ENCODE measurements at regions not wholly inside any gene's neighbourhood (a gene's known extent, or its start where the extent isn't known, plus 50 kb on each side); places are given as distances from the start of the nearest gene placed in this dataset.

DNA sequence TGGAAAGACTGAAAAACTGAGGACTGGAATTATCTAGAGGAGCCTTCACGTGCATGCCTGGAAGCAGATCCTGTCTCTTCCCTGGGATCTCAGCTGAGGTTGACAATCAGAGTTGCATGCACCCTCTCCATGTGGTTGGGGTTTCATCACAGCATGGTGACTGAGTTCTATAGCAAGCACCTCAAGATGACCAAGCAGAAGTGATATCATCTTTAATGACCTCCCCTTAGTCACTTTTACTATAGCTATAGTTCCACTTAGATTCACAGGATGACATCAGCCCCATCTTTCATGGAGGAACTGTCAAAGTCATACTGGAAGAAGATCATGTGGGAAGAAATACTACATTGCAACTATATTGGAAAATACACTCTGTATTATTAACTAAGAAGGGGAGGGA lies 105.8 kb upstream of the ATXN7L3B start:
- H3K4me3 Mint-ChIP-seq: no peak overlapping the region
- ATAC-seq: no peak
- peaks cover 4% of the 10 kb centered on the region for H3K9me3 Mint-ChIP-seq

DNA sequence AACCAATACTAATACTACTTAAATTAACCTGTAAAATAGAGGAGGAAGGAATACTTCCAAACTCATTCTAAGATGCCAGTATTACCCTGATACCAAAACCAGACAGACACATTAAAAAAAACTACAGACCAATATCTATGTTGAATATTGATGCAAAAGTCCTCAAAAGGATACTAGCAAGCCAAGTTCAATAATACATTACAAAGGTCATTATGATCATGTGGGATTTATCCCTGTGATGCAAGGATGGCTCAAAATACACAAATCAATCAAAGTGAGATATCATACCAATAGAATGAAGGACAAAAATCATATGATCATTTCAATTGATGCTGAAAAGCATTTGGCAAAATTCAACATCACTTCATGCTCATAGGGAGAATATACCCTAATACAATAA lies 97.2 kb upstream of the ATXN7L3B start:
- no peak overlapping the region for H3K4me3 Mint-ChIP-seq
- no peaks in the 10 kb centered on the region for H3K36me3 Mint-ChIP-seq (ENCODE audit: low read depth)
- no peak for ATAC-seq
- no peak for DNase-seq
- H3K4me1 Mint-ChIP-seq: no peaks in the 10 kb centered on the region
- no peaks in the 10 kb centered on the region for H3K9me3 Mint-ChIP-seq
- H3K27me3 Mint-ChIP-seq: peaks cover 4% of the 10 kb centered on the region
- no peak overlapping the region for H3K27ac Mint-ChIP-seq

More for the DNA sequence above, 105.8 kb upstream of the ATXN7L3B start:
- no peak for DNase-seq
- Mint-ChIP-seq H3K4me1 (no peaks in the 10 kb centered on the region), H3K27me3 (no peaks in the 10 kb centered on the region), H3K36me3 (ENCODE audit: low read depth) (no peaks in the 10 kb centered on the region), H3K27ac (no peak overlapping the region)

- no peak overlapping the region for H3K27ac Mint-ChIP-seq
Observed at GRCh38 chr12:74441872-74442271, 95.8 kb upstream of the ATXN7L3B start.

DNA sequence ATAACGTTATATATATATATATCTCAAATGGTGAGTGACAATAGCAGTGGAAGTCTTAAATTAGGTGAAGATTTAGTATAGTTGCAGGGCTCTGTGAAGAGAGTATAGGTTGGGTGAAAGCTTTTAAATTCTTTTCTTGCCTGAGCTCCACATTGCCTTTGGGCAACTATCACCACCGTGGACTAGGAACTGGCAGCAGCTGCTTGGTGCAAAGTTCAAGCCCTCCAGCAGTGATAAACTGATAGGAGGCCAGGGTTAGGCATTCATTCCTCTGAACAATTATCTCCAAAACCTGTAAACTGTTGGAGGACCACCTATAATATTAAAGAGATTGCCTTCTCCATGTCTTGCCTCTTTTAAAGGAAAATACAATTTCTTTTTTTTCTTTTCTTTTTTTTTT lies 91.2 kb upstream of the ATXN7L3B start:
- Mint-ChIP-seq H3K36me3 (ENCODE audit: low read depth) (no peaks in the 10 kb centered on the region), H3K9me3 (no peaks in the 10 kb centered on the region), H3K4me1 (no peaks in the 10 kb centered on the region), H3K27ac (no peak overlapping the region), H3K4me3 (no peak overlapping the region), H3K27me3 (no peaks in the 10 kb centered on the region)
- DNase-seq (no peak), ATAC-seq (no peak)

More at GRCh38 chr12:74441872-74442271, 95.8 kb upstream of the ATXN7L3B start:
- Mint-ChIP-seq H3K27me3 (peaks cover 4% of the 10 kb centered on the region), H3K4me3 (no peak overlapping the region), H3K4me1 (no peaks in the 10 kb centered on the region), H3K36me3 (ENCODE audit: low read depth) (no peaks in the 10 kb centered on the region), H3K9me3 (no peaks in the 10 kb centered on the region)
- DNase-seq (no peak), ATAC-seq (no peak)

DNA sequence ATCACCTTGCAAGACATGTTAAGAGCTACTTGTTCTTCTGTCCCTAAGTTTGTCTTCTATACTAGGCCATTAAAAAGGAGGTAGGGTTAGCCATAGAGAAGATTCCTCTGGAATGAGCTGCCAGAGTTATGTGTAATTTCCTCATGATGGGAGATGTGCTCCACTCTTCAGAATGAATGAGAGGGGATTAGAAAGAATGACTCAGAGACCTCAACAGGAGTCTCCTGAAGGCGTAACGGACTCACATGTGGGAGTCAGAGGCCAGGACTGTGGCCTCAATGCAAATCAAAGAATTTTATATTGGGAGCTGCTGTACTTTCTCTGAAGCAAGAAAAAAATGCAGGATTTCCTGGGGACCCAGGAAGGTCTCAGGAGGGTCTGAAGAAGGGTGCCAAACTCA lies 87.8 kb upstream of the ATXN7L3B start:
- no peak overlapping the region for H3K4me3 Mint-ChIP-seq

GRCh38 chr12:74454109-74454508 lies 83.5 kb upstream of the ATXN7L3B start:
- Mint-ChIP-seq H3K27me3 (no peaks in the 10 kb centered on the region), H3K36me3 (ENCODE audit: low read depth) (no peaks in the 10 kb centered on the region), H3K4me1 (no peaks in the 10 kb centered on the region), H3K4me3 (no peak overlapping the region), H3K9me3 (no peaks in the 10 kb centered on the region), H3K27ac (no peak overlapping the region)
- DNase-seq (no peak), ATAC-seq (no peak)

More for the DNA sequence above, 87.8 kb upstream of the ATXN7L3B start:
- H3K27ac Mint-ChIP-seq: no peak overlapping the region
- no peak for DNase-seq
- H3K9me3 Mint-ChIP-seq: no peaks in the 10 kb centered on the region
- ATAC-seq: no peak
- no peaks in the 10 kb centered on the region for H3K27me3 Mint-ChIP-seq
- H3K36me3 Mint-ChIP-seq (ENCODE audit: low read depth): no peaks in the 10 kb centered on the region
- no peaks in the 10 kb centered on the region for H3K4me1 Mint-ChIP-seq

DNA sequence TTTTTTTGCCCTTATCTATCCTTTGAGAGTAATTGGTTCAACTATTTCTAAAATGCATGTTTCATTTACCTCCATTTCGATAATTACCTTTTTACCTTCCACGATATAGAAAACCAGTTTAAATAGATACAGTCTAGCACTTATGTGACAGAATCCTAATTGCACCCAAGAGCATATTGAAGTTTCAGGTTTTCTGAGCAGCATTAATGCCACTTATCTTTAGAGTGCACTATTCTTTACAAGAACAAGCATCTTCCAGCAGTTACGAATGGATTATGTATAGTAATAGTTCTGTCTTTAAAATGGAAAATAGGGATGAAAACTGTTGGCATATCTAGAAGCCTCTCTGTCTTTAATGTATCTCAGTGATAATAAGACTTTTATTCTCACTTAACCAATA lies 82.2 kb upstream of the ATXN7L3B start:
- Mint-ChIP-seq H3K4me3 (no peak overlapping the region), H3K9me3 (no peaks in the 10 kb centered on the region), H3K27ac (no peak overlapping the region), H3K36me3 (ENCODE audit: low read depth) (no peaks in the 10 kb centered on the region), H3K27me3 (no peaks in the 10 kb centered on the region), H3K4me1 (no peaks in the 10 kb centered on the region)
- no peak for DNase-seq
- no peak for ATAC-seq

- Mint-ChIP-seq H3K27me3 (no peaks in the 10 kb centered on the region), H3K4me1 (no peaks in the 10 kb centered on the region), H3K36me3 (ENCODE audit: low read depth) (no peaks in the 10 kb centered on the region), H3K27ac (no peak overlapping the region), H3K4me3 (no peak overlapping the region), H3K9me3 (no peaks in the 10 kb centered on the region)
- DNase-seq (no peak), ATAC-seq (no peak)
Observed at GRCh38 chr12:74456431-74456830, 81.2 kb upstream of the ATXN7L3B start.

- peaks cover 3% of the 10 kb centered on the region for H3K27me3 Mint-ChIP-seq
- no peaks in the 10 kb centered on the region for H3K4me1 Mint-ChIP-seq
- no peak overlapping the region for H3K27ac Mint-ChIP-seq
- H3K36me3 Mint-ChIP-seq (ENCODE audit: low read depth): no peaks in the 10 kb centered on the region
- no peak overlapping the region for H3K4me3 Mint-ChIP-seq
- DNase-seq: no peak
- H3K9me3 Mint-ChIP-seq: no peaks in the 10 kb centered on the region
- no peak for ATAC-seq
Observed at GRCh38 chr12:74468401-74468800, 69.2 kb upstream of the ATXN7L3B start.

DNA sequence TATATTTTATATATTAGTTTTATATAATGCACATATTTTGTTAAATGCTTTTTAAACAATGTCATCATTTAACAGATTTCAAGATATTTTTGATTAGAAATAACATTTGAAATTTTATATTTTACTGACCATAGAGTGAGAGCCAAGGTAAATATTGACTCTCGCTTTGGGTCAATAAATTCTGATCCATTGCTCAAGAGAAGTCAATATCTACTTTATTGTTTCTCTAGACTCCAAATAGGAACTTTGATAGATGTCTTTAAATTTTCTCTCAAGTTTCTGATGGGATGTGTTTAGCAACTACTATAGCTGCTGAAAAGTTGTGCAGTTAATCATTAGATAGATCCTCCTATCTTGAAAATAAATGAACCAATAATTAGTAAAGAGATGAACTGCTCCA lies 61.4 kb upstream of the ATXN7L3B start:
- H3K27ac Mint-ChIP-seq: no peak overlapping the region
- DNase-seq: no peak
- H3K4me3 Mint-ChIP-seq: no peak overlapping the region
- no peaks in the 10 kb centered on the region for H3K27me3 Mint-ChIP-seq
- H3K36me3 Mint-ChIP-seq (ENCODE audit: low read depth): no peaks in the 10 kb centered on the region
- H3K9me3 Mint-ChIP-seq: no peaks in the 10 kb centered on the region
- H3K4me1 Mint-ChIP-seq: no peaks in the 10 kb centered on the region
- no peak for ATAC-seq

DNA sequence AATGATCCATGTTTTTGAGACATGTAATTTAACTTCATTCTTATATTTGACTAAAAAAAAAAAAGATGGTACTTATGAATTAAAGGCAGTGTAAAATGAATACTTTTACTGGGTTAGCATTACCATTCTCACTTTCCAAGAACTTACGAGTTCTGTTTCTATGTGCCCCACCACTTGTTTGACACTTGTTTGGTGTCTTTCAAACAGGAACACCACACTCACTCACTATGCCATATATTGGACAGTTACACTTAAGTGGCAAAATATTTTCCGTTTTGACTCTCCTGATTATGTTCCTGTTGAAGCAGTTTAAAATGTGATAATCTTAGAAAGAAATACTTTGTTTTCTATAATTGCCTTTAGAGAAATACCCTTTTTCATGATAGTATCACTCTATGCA lies 56.6 kb upstream of the ATXN7L3B start:
- Mint-ChIP-seq H3K4me1 (no peaks in the 10 kb centered on the region), H3K36me3 (ENCODE audit: low read depth) (no peaks in the 10 kb centered on the region), H3K27ac (no peak overlapping the region), H3K27me3 (no peaks in the 10 kb centered on the region), H3K9me3 (no peaks in the 10 kb centered on the region), H3K4me3 (no peak overlapping the region)
- ATAC-seq (no peak), DNase-seq (no peak)

DNA sequence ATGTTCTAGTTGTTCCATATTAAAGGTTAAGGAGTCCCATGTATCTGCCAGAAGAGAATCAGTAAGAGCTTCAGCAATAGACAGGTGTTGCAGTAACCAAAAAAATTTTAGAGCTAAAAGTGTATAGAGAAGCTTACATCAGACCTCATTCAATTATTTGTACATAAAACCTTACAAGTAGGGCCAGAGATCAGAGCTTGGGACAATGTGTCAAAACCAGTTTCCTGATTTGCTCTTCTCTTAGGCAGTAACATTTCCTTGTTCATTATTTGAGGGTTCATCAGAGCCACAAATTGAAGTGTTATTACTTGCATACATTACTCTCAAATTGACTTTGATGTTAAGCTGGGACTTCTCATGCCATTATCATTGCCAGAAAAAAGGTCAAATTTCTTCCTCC lies 55.5 kb upstream of the ATXN7L3B start:
- no peak overlapping the region for H3K4me3 Mint-ChIP-seq
- no peak overlapping the region for H3K27ac Mint-ChIP-seq
- H3K9me3 Mint-ChIP-seq: no peaks in the 10 kb centered on the region
- no peaks in the 10 kb centered on the region for H3K36me3 Mint-ChIP-seq (ENCODE audit: low read depth)
- H3K4me1 Mint-ChIP-seq: no peaks in the 10 kb centered on the region
- no peaks in the 10 kb centered on the region for H3K27me3 Mint-ChIP-seq
- DNase-seq (no peak), ATAC-seq (no peak)

DNA sequence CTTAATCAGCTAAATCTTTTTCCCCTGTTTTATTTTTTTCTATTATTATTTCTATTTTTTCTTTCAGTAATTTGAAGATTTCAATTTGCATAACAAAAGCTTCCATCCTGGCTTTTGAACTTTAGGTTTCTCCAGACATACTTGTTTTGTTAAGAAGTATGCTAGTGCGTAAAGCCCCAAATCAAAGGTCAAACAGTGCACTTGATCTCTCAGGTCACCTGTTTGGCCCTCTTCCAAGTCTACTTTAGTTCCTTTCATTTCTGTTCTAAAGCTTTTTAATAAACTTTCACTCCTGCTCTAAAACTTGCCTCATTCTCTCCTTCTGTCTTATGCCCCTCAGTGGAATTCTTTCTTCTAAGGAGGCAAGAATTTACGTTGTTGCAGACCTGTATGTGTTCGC lies 54.6 kb upstream of the ATXN7L3B start:
- no peaks in the 10 kb centered on the region for H3K9me3 Mint-ChIP-seq
- no peak overlapping the region for H3K27ac Mint-ChIP-seq
- H3K4me1 Mint-ChIP-seq: no peaks in the 10 kb centered on the region
- no peaks in the 10 kb centered on the region for H3K27me3 Mint-ChIP-seq
- H3K4me3 Mint-ChIP-seq: no peak overlapping the region
- no peaks in the 10 kb centered on the region for H3K36me3 Mint-ChIP-seq (ENCODE audit: low read depth)
- ATAC-seq: no peak
- DNase-seq: no peak

Data from activated naive CD8-positive, alpha-beta T cell treated with anti-CD3 and anti-CD28 coated beads, Interleukin-2, amount 50 U/mL, for 24 hours (primary cell).